C1 segment of cervical spinal cord (tissue), 14 donors: ENCODE measurements at regions not wholly inside any gene's neighbourhood (a gene's known extent, or its start where the extent isn't known, plus 50 kb on each side); places are given as distances from the start of the nearest gene placed in this dataset.

Source experiments
- DNase-seq, 14 donors: peaks; one replicate each; lab custom pipeline; 2025; lab: John Stamatoyannopoulos, UW

- no peak for DNase-seq
Observed at GRCh38 chr6:82072121-82072521, 175.4 kb downstream of the IBTK start.

GRCh38 chr6:82068721-82069120, 178.8 kb downstream of the IBTK start:
- DNase-seq: peak in 2 of 14 donors; percentile 10 to 93

GRCh38 chr6:82066991-82067411, 180.5 kb downstream of the IBTK start:
- no peak for DNase-seq

GRCh38 chr6:82066196-82066595, 181.3 kb downstream of the IBTK start:
- peak in 1 of 14 donors; percentile 72 for DNase-seq

GRCh38 chr6:82063574-82063973, 184.0 kb downstream of the IBTK start:
- no peak for DNase-seq

GRCh38 chr6:82062219-82062618, 185.3 kb downstream of the IBTK start:
- no peak for DNase-seq

- DNase-seq: peak in 4 of 14 donors; percentile 5 to 60 (median 22)
Observed at GRCh38 chr6:82057846-82058554, 189.5 kb downstream of the IBTK start.

- no peak for DNase-seq
Observed at GRCh38 chr6:82056567-82056966, 191.0 kb downstream of the IBTK start.

- DNase-seq: no peak
Observed at GRCh38 chr6:82045965-82046756, 201.4 kb downstream of the IBTK start.

GRCh38 chr6:82040405-82041221, 206.9 kb downstream of the IBTK start:
- DNase-seq: peak in 9 of 14 donors; percentile 15 to 38 (median 34)

GRCh38 chr6:82038631-82039030, 208.9 kb downstream of the IBTK start:
- no peak for DNase-seq

GRCh38 chr6:82035526-82035925, 212.0 kb downstream of the IBTK start:
- no peak for DNase-seq

GRCh38 chr6:82033631-82034211, 213.8 kb downstream of the IBTK start:
- DNase-seq: no peak

GRCh38 chr6:82032444-82032843, 215.1 kb downstream of the IBTK start:
- no peak for DNase-seq

GRCh38 chr6:82030761-82031503, 216.6 kb downstream of the IBTK start:
- DNase-seq: peak in 2 of 14 donors; percentile 1 to 2

GRCh38 chr6:82030301-82030700, 217.2 kb downstream of the IBTK start:
- peak in 1 of 14 donors; percentile 36 for DNase-seq

- DNase-seq: no peak
Observed at GRCh38 chr6:82025271-82025670, 222.3 kb downstream of the IBTK start.

GRCh38 chr6:82022614-82023129, 224.9 kb downstream of the IBTK start:
- no peak for DNase-seq

GRCh38 chr6:82017773-82018172, 229.8 kb downstream of the IBTK start:
- no peak for DNase-seq

- DNase-seq: no peak
Observed at GRCh38 chr6:82017288-82017687, 230.3 kb downstream of the IBTK start.

GRCh38 chr6:82015526-82015925, 232.0 kb downstream of the IBTK start:
- DNase-seq: no peak
